DOHH2 (cell line): ENCODE measurements at regions not wholly inside any gene's neighbourhood (a gene's known extent, or its start where the extent isn't known, plus 50 kb on each side); places are given as distances from the start of the nearest gene placed in this dataset.

ENCODE experiments used
- EZH2phosphoT487 ChIP-seq: fragments of 200-600 bp; sonication (generic); IDR thresholded peaks from 2 replicates; pipeline ENCODE4 v1.6.1; 2017; ENCODE audit warnings: borderline replicate concordance, mild to moderate bottlenecking, antibody characterized with exemption, low read length, moderate library complexity, mixed read lengths
- TF ChIP-seq, protein P1 (sequence below): fragments of 200-600 bp; sonication (generic); IDR thresholded peaks from one replicate; pipeline ENCODE4 v1.5.1; 2014; ENCODE audit warnings: antibody characterized with exemption, mild to moderate bottlenecking, low read depth, low read length; ENCODE audit not compliant: poor library complexity, severe bottlenecking

DNA sequence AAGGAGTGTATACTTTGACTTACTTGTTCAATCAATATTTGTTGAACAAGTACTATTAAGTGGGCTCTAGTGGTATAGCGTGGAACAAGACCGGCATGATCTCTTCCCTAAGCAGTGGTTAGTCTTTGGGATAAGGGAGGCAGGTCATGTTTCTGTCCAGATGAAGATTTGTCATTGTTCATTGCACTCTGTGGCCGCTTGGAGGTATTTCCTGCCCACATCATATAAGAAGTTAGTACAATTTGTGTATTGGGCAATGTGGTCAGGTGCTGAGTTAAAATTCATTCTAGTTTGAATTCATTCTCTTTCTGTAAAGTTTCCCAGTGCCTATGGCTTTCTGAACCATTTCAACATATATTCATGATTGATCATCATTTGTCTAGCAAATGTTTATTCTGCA is 101.1 kb upstream of the SHISA3 start:
- TF ChIP-seq, protein P1, sequence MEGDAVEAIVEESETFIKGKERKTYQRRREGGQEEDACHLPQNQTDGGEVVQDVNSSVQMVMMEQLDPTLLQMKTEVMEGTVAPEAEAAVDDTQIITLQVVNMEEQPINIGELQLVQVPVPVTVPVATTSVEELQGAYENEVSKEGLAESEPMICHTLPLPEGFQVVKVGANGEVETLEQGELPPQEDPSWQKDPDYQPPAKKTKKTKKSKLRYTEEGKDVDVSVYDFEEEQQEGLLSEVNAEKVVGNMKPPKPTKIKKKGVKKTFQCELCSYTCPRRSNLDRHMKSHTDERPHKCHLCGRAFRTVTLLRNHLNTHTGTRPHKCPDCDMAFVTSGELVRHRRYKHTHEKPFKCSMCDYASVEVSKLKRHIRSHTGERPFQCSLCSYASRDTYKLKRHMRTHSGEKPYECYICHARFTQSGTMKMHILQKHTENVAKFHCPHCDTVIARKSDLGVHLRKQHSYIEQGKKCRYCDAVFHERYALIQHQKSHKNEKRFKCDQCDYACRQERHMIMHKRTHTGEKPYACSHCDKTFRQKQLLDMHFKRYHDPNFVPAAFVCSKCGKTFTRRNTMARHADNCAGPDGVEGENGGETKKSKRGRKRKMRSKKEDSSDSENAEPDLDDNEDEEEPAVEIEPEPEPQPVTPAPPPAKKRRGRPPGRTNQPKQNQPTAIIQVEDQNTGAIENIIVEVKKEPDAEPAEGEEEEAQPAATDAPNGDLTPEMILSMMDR = no peak
- no peak for TF ChIP-seq EZH2phosphoT487
